ENCODE measurements at regions not wholly inside any gene's neighbourhood (a gene's known extent, or its start where the extent isn't known, plus 50 kb on each side); places are given as distances from the start of the nearest gene placed in this dataset.

GRCh38 chr10:128628252-128628651 lies 502.0 kb upstream of the MKI67 start:
- Histone ChIP-seq H3K4me1 (no peaks in the 10 kb centered on the region), H3K27ac (no peak overlapping the region), H3K4me3 (no peak overlapping the region), H3K36me3 (ENCODE audit: insufficient read depth in 1 of 2, low read depth in 1 of 2) (no peaks in the 10 kb centered on the region), H3K9me3 (no peaks in the 10 kb centered on the region), H3K27me3 (ENCODE audit: insufficient read depth in 3 of 3, low read length in 2 of 3) (no peaks in the 10 kb centered on the region)
- DNase-seq (no peak), ATAC-seq (no peak)
- no peak for TF ChIP-seq CTCF (IDR thresholded peaks at IDR 0.05)
- 88 to 93% (median 90%) methylated on average over 6 of the region's 6 CpGs for WGBS, 3 donors
- intact Hi-C loops (cut with DNase I): loop anchor here in 1 of 2 donors (10.0 kb wide), 1 partner anchor 397 kb away; no protein-coding TSS in a partner anchor

- no peaks in the 10 kb centered on the region for H3K27me3 ChIP-seq (ENCODE audit: insufficient read depth in 3 of 3, low read length in 2 of 3)
- H3K9me3 ChIP-seq: no peaks in the 10 kb centered on the region
- H3K4me3 ChIP-seq: no peak overlapping the region
- no peaks in the 10 kb centered on the region for H3K36me3 ChIP-seq (ENCODE audit: insufficient read depth in 1 of 2, low read depth in 1 of 2)
- ATAC-seq (peak in 3 of 4 donors; percentile 46 to 48 (median 47)), DNase-seq (peak in 1 of 2 donors; percentile 22)
- no peaks in the 10 kb centered on the region for H3K4me1 ChIP-seq
- no peak overlapping the region for H3K27ac ChIP-seq
- 72 to 80% (median 73%) methylated on average over 17 of the region's 17 CpGs for WGBS, 3 donors
- TF ChIP-seq CTCF (IDR thresholded peaks at IDR 0.05): no peak
- intact Hi-C loops (cut with DNase I): loop anchor here (10.0 kb wide), 3 partner anchors 225 to 395 kb away; no protein-coding TSS in a partner anchor
Measured at GRCh38 chr10:128629111-128630096, 503.2 kb upstream of the MKI67 start.

GRCh38 chr10:128630787-128631252 lies 504.6 kb upstream of the MKI67 start:
- no peak overlapping the region for H3K27ac ChIP-seq
- no peak overlapping the region for H3K4me3 ChIP-seq
- intact Hi-C loops (cut with DNase I): loop anchor here (10.0 kb wide), 2 partner anchors 224 to 244 kb away; no protein-coding TSS in a partner anchor
- no peak for TF ChIP-seq CTCF (IDR thresholded peaks at IDR 0.05)
- no peak for DNase-seq
- no peaks in the 10 kb centered on the region for H3K27me3 ChIP-seq (ENCODE audit: insufficient read depth in 3 of 3, low read length in 2 of 3)
- 75 to 79% (median 76%) methylated on average over 12 of the region's 12 CpGs for WGBS, 3 donors
- no peaks in the 10 kb centered on the region for H3K9me3 ChIP-seq
- ATAC-seq: no peak
- H3K36me3 ChIP-seq (ENCODE audit: insufficient read depth in 1 of 2, low read depth in 1 of 2): no peaks in the 10 kb centered on the region
- no peaks in the 10 kb centered on the region for H3K4me1 ChIP-seq

GRCh38 chr10:128631801-128632241 lies 505.6 kb upstream of the MKI67 start:
- Histone ChIP-seq H3K4me1 (no peaks in the 10 kb centered on the region), H3K4me3 (no peak overlapping the region), H3K27ac (no peak overlapping the region), H3K36me3 (ENCODE audit: insufficient read depth in 1 of 2, low read depth in 1 of 2) (no peaks in the 10 kb centered on the region), H3K9me3 (no peaks in the 10 kb centered on the region), H3K27me3 (ENCODE audit: insufficient read depth in 3 of 3, low read length in 2 of 3) (no peaks in the 10 kb centered on the region)
- DNase-seq: no peak
- intact Hi-C loops (cut with DNase I): loop anchor here (10.0 kb wide), 2 partner anchors 223 to 243 kb away; no protein-coding TSS in a partner anchor
- WGBS, 3 donors: 12 to 24% (median 17%) methylated on average over 12 of the region's 12 CpGs
- no peak for ATAC-seq
- peak; percentile 49 for TF ChIP-seq CTCF (IDR thresholded peaks at IDR 0.05)
